CD4-positive, CD25-positive, alpha-beta regulatory T cell (primary cell): ENCODE measurements at regions not wholly inside any gene's neighbourhood (a gene's known extent, or its start where the extent isn't known, plus 50 kb on each side); places are given as distances from the start of the nearest gene placed in this dataset.

Experiments used
- ATAC-seq, 2 donors: fragments of 150-1000 bp; cut with Tn5 transposase; one replicate each; pipeline ENCODE4 v1.10.0; 2021; ENCODE audit warnings: low read depth in 2 of 2, moderate number of reproducible peaks in 2 of 2, moderate library complexity in 1 of 2
- DNase-seq, 3 donors: peaks; one replicate each; pipeline versions ENCODE4 v3.0.0 to v3.0.0-alpha.2; 2012 to 2022; ENCODE audit warnings: mixed read lengths in 1 of 3
- H3K27ac ChIP-seq: one replicate; pipeline ENCODE4 v1.7.0; 2013; ENCODE audit warnings: mild to moderate bottlenecking, low read length; ENCODE audit not compliant: insufficient read depth, poor library complexity, severe bottlenecking
- H3K27me3 ChIP-seq: one replicate; pipeline ENCODE4 v1.7.0; 2013; ENCODE audit warnings: low read length; ENCODE audit not compliant: control insufficient read depth, insufficient read depth
- H3K36me3 ChIP-seq: one replicate; pipeline ENCODE4 v1.7.0; 2013; ENCODE audit warnings: mild to moderate bottlenecking, low read length, moderate library complexity; ENCODE audit not compliant: control insufficient read depth, insufficient read depth
- H3K4me1 ChIP-seq: 2 replicates; pipeline ENCODE4 v1.7.0; 2013; ENCODE audit warnings: mild to moderate bottlenecking, low read length; ENCODE audit not compliant: insufficient read depth, control insufficient read depth, poor library complexity, severe bottlenecking
- H3K4me3 ChIP-seq: one replicate; pipeline ENCODE4 v1.7.0; 2013; ENCODE audit warnings: low read depth, mild to moderate bottlenecking, low read length, moderate library complexity
- H3K9me3 ChIP-seq, 2 experiments: 1 replicate in 1 of 2; 2 replicates in 1 of 2; pipeline ENCODE4 v1.7.0; 2013; ENCODE audit warnings: low read length in 2 of 2, mild to moderate bottlenecking in 1 of 2, moderate library complexity in 1 of 2; ENCODE audit not compliant: control insufficient read depth in 2 of 2
- H3K27ac Mint-ChIP-seq, 3 donors: one replicate each; pipeline ENCODE4 v1.8.0; 2020 to 2022; ENCODE audit warnings: mild to moderate bottlenecking in 3 of 3, mixed read lengths in 3 of 3, moderate library complexity in 2 of 3
- H3K27me3 Mint-ChIP-seq: one replicate; pipeline ENCODE4 v1.8.0; 2022; ENCODE audit warnings: mild to moderate bottlenecking, mixed read lengths
- H3K36me3 Mint-ChIP-seq: one replicate; pipeline ENCODE4 v1.8.0; 2020; ENCODE audit warnings: mixed read lengths
- H3K4me1 Mint-ChIP-seq, 4 donors: one replicate each; pipeline ENCODE4 v1.8.0; 2020 to 2022; ENCODE audit warnings: mixed read lengths in 4 of 4, mild to moderate bottlenecking in 1 of 4
- H3K4me3 Mint-ChIP-seq, 4 donors: one replicate each; pipeline ENCODE4 v1.8.0; 2020 to 2022; ENCODE audit warnings: mild to moderate bottlenecking in 4 of 4, mixed read lengths in 4 of 4, moderate library complexity in 3 of 4
- H3K9me3 Mint-ChIP-seq, 7 donors: one replicate each; pipeline ENCODE4 v1.8.0; 2020 to 2022; ENCODE audit warnings: mixed read lengths in 7 of 7, mild to moderate bottlenecking in 3 of 7, moderate library complexity in 2 of 7

DNA sequence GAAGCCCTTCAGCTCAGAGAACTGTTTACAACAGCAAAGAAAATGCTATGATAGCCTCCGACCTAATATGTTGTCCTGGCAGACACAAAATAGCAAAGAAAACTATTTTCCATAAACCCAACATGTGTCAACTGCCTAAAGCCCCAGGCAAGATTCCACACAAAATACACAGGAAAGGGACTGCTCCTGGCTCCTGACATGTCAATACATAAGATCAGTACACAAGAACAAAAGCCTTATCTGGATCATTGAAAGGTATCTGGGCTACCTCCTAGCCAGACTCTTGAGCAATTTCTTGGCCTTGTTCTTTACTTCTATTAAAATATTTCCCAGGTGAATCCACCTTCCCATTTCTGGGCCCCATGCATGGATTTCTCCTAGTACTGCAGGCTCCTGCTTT, 242.3 kb upstream of the GRIP1 start:
- Mint-ChIP-seq H3K36me3 (no peaks in the 10 kb centered on the region), H3K27ac (no peak overlapping the region), H3K9me3 (no peaks in the 10 kb centered on the region), H3K27me3 (peaks cover 10% of the 10 kb centered on the region), H3K4me3 (no peak overlapping the region), H3K4me1 (no peaks in the 10 kb centered on the region)
- ATAC-seq (no peak), DNase-seq (no peak)
- Histone ChIP-seq H3K27me3 (no peaks in the 10 kb centered on the region), H3K4me3 (no peak overlapping the region), H3K27ac (no peak overlapping the region), H3K9me3 (no peaks in the 10 kb centered on the region), H3K36me3 (no peaks in the 10 kb centered on the region), H3K4me1 (no peaks in the 10 kb centered on the region)

GRCh38 chr12:66925083-66925482, 246.2 kb upstream of the GRIP1 start:
- Mint-ChIP-seq H3K4me1 (peaks cover 0 to 2% (median 0%) of the 10 kb centered on the region in 4 donors), H3K27ac (no peak overlapping the region), H3K9me3 (peaks cover 0 to 2% (median 0%) of the 10 kb centered on the region in 7 donors), H3K36me3 (no peaks in the 10 kb centered on the region), H3K4me3 (no peak overlapping the region), H3K27me3 (peaks cover 10% of the 10 kb centered on the region)
- H3K4me1 ChIP-seq, result no peaks in the 10 kb centered on the region
- H3K4me3 ChIP-seq, result no peak overlapping the region
- H3K27me3 ChIP-seq, result no peaks in the 10 kb centered on the region
- no peaks in the 10 kb centered on the region for H3K36me3 ChIP-seq
- DNase-seq (peak in 1 of 3 donors; percentile 7), ATAC-seq (no peak)
- no peaks in the 10 kb centered on the region for H3K9me3 ChIP-seq
- H3K27ac ChIP-seq, result no peak overlapping the region

DNA sequence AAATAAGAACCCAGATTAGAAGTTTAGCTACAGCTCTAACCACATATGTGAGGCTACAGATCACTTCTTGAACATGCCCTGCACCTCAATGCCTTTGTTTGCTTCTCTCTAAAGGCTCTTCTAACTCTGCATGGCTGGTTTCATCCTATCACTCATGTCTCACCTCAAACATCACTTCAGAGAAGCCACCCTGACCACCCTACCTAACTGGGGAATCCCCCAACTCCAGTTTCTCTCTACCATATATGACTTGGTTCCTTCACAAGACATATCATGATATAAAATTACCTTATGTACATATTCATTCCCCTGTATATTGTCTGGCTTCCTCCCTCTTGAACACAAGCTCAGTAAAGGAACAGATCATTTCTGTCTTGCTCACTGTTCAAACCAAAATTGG, 250.2 kb upstream of the GRIP1 start:
- Histone ChIP-seq H3K27ac (no peak overlapping the region), H3K27me3 (no peaks in the 10 kb centered on the region), H3K4me1 (no peaks in the 10 kb centered on the region), H3K36me3 (no peaks in the 10 kb centered on the region), H3K4me3 (no peak overlapping the region), H3K9me3 (no peaks in the 10 kb centered on the region)
- DNase-seq (no peak), ATAC-seq (no peak)
- peaks cover 0 to 2% (median 0%) of the 10 kb centered on the region in 4 donors for H3K4me1 Mint-ChIP-seq
- H3K27me3 Mint-ChIP-seq, result no peaks in the 10 kb centered on the region
- no peak overlapping the region for H3K4me3 Mint-ChIP-seq
- H3K36me3 Mint-ChIP-seq, result no peaks in the 10 kb centered on the region
- no peak overlapping the region for H3K27ac Mint-ChIP-seq
- peaks cover 0 to 4% (median 0%) of the 10 kb centered on the region in 7 donors for H3K9me3 Mint-ChIP-seq

GRCh38 chr12:66931091-66931490, 252.2 kb upstream of the GRIP1 start:
- H3K4me3 ChIP-seq, result no peak overlapping the region
- peaks cover 0 to 4% (median 0%) of the 10 kb centered on the region in 7 donors for H3K9me3 Mint-ChIP-seq

DNA sequence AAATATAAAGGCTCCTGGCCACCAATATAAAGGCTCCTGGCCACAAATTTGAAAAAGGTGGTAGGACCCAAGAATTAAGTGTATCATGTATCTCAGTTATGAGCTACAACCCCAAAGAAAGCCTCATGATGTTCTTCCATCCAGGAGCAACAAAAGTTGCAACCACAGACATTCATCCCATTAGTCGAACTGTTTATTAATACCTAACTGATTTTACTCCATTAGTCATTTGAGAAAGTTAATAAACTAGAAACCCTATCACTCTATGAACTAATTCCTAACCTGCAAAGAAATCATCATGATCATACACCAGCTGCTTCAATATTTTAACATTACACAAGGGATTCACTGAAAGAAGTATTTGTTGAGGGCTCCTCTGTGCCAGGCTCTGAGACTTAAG, 253.2 kb upstream of the GRIP1 start:
- no peaks in the 10 kb centered on the region for H3K27me3 Mint-ChIP-seq
- H3K4me3 Mint-ChIP-seq, result no peak overlapping the region

More at GRCh38 chr12:66931091-66931490, 252.2 kb upstream of the GRIP1 start:
- Mint-ChIP-seq H3K27me3 (no peaks in the 10 kb centered on the region), H3K27ac (no peak overlapping the region), H3K4me3 (no peak overlapping the region), H3K36me3 (no peaks in the 10 kb centered on the region), H3K4me1 (peaks cover 0 to 2% (median 0%) of the 10 kb centered on the region in 4 donors)
- DNase-seq, result no peak
- H3K27ac ChIP-seq, result no peak overlapping the region
- no peak for ATAC-seq
- H3K4me1 ChIP-seq, result no peaks in the 10 kb centered on the region
- no peaks in the 10 kb centered on the region for H3K27me3 ChIP-seq
- H3K9me3 ChIP-seq, result no peaks in the 10 kb centered on the region
- H3K36me3 ChIP-seq, result no peaks in the 10 kb centered on the region

DNA sequence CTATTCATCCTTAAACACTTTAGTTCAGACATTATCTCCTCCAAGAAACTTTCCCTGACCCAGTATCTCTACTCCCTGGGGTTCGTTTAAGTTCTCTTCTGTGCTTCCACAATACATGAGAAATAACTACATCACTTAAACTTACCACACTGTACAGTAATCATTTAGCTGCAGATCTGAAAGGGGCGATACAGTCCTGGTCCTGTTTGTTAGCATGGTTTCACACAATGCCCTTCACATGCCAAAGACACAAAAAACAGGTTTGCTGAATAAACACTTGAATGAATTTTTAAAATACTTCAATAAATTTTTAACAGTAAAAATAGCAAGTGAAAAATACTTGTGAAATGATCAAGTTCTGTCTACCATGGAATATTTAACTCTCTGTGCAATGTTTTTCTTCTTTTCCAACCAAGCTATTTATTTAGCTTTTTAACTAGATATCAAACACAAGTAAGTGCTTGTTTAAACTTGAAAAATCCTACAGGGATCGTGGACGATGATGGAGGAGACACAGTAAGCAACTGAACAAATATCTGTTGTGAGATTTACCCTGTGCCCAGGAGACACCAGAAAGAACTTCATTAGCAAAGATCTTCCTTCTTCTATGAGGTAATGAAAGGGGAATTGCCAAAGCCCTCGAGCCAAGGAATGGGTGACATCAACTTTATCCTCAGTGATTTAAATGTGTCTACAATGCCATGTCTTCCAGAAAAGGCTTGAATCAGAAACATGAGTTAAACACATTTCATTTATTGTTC, 255.6 kb upstream of the GRIP1 start:
- H3K27ac ChIP-seq, result no peak overlapping the region
- Mint-ChIP-seq H3K27me3 (no peaks in the 10 kb centered on the region), H3K27ac (no peak overlapping the region), H3K9me3 (peaks cover 0 to 4% (median 0%) of the 10 kb centered on the region in 7 donors), H3K4me3 (no peak overlapping the region), H3K36me3 (no peaks in the 10 kb centered on the region), H3K4me1 (peaks cover 0 to under 1% (median 0%) of the 10 kb centered on the region in 4 donors)
- H3K9me3 ChIP-seq, result no peaks in the 10 kb centered on the region
- DNase-seq (no peak), ATAC-seq (no peak)
- no peak overlapping the region for H3K4me3 ChIP-seq
- no peaks in the 10 kb centered on the region for H3K27me3 ChIP-seq
- no peaks in the 10 kb centered on the region for H3K4me1 ChIP-seq
- H3K36me3 ChIP-seq, result no peaks in the 10 kb centered on the region

More for the DNA sequence above, 253.2 kb upstream of the GRIP1 start:
- Mint-ChIP-seq H3K27ac (no peak overlapping the region), H3K36me3 (no peaks in the 10 kb centered on the region), H3K9me3 (peaks cover 0 to 4% (median 0%) of the 10 kb centered on the region in 7 donors), H3K4me1 (peaks cover 0 to 2% (median 0%) of the 10 kb centered on the region in 4 donors)
- H3K36me3 ChIP-seq, result no peaks in the 10 kb centered on the region
- no peak overlapping the region for H3K27ac ChIP-seq
- no peak for DNase-seq
- ATAC-seq, result no peak
- no peaks in the 10 kb centered on the region for H3K9me3 ChIP-seq
- no peaks in the 10 kb centered on the region for H3K4me1 ChIP-seq
- no peaks in the 10 kb centered on the region for H3K27me3 ChIP-seq
- no peak overlapping the region for H3K4me3 ChIP-seq

DNA sequence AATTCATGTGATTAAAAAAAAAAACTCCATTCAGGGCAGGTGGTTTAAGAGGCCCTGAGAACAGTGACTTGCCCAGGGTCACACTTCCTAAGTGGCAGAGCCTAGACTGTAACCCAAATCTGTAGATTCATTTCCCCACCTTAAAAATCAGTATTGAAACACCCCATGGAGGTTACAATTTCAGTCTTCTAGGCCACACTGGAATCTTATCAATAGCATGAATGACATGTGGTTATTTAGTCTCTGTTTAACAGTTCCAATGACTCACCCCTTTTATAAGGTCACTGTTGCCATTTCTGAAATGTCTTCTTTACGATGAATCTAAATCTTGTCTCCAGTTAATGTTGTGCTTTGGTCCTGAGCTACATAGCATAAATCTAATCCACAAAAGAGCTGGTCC, 262.3 kb upstream of the GRIP1 start:
- Histone ChIP-seq H3K27me3 (no peaks in the 10 kb centered on the region), H3K4me1 (no peaks in the 10 kb centered on the region), H3K36me3 (no peaks in the 10 kb centered on the region), H3K9me3 (no peaks in the 10 kb centered on the region), H3K27ac (no peak overlapping the region), H3K4me3 (no peak overlapping the region)
- no peak for ATAC-seq
- H3K36me3 Mint-ChIP-seq, result no peaks in the 10 kb centered on the region
- no peaks in the 10 kb centered on the region for H3K4me1 Mint-ChIP-seq
- no peaks in the 10 kb centered on the region for H3K9me3 Mint-ChIP-seq
- no peak overlapping the region for H3K27ac Mint-ChIP-seq
- no peak overlapping the region for H3K4me3 Mint-ChIP-seq
- no peaks in the 10 kb centered on the region for H3K27me3 Mint-ChIP-seq
- no peak for DNase-seq
